Mucosa of gallbladder (tissue), 1 donor: ENCODE measurements at regions not wholly inside any gene's neighbourhood (a gene's known extent, or its start where the extent isn't known, plus 50 kb on each side); places are given as distances from the start of the nearest gene placed in this dataset.
"Not testable (repeated sequence)": the region's sequence is repeated elsewhere in the genome, so short reads cannot be mapped to it uniquely, and the experiment has no call there.

Experiments used
- DNase-seq: peaks from one replicate; pipeline ENCODE4 v3.0.0-alpha.2; 2020; ENCODE audit warnings: low spot score
- donor health status: DM: no; HTN: no; CAD: no.

GRCh38 chr7:82624965-82625364 is 181.4 kb upstream of the CACNA2D1 start:
- DNase-seq: no peak

GRCh38 chr7:82624337-82624736 is 180.8 kb upstream of the CACNA2D1 start:
- DNase-seq: no peak

DNA sequence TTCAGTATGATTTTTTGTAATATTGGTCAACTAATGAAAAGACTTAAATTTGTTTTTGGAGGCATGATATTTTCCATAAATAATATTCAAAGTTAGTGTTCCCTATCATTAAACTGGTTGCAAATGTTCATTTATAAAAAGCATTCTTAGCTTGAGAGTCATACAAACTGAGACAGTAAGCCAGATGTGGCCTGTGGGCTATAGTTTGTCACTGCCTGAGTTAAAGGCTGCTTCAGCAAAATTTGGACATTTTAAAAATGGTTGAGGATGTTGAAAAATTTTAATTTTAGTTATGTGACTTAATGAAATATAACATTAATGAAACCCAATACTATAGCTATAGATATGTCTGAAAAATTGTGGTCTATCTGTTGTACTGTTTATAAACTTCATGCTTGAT is 180.2 kb upstream of the CACNA2D1 start:
- DNase-seq: no peak

DNA sequence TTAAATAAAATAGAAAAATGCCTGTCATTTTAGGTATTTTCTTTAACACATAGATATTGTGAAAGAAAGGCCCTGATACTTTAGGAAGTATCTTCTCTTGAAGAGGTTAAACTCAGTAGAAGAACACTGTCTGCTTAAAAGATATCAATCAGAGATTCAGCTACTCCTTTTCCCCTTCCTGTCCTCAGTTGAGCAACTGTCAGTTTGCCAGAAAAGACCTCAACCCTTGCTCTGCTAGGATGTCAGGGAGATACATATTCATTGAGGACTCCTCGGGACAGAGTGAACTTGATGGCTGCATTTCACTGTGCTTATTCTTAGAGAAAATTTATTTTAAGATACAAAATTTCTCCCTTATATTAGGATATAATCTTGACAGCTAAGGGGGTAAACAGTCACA is 173.6 kb upstream of the CACNA2D1 start:
- DNase-seq: no peak

DNA sequence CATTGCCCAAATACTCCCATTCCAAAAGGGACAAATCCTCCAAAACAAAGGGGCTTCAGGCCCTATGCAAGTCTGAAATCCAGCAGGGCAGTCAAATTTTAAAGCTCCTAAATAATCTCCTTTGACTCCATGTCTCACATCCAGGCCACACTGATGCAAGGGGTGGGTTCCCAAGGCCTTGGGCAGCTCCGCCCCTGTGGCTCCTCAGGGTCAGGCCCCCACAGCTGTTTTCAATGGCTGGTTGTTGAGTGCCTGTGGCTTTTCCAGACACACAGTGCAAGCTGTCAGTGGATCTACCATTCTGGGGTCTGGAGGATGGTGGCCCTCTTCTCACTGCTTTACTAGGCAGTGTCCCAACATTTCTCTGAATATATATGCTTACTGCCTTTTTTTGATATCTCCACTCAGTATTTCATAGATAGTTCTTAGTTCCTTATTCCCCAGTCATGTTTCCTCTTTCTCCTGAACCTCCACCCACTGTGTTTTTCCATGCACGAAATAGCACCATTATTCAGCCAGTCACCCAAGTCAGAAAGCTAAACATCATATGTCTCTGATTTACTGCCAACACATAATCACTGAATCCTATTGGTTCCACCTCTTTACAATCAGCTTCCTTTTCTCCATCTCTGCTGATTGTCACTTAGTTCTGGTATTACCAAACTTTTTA is 172.6 kb upstream of the CACNA2D1 start:
- DNase-seq: no peak

DNA sequence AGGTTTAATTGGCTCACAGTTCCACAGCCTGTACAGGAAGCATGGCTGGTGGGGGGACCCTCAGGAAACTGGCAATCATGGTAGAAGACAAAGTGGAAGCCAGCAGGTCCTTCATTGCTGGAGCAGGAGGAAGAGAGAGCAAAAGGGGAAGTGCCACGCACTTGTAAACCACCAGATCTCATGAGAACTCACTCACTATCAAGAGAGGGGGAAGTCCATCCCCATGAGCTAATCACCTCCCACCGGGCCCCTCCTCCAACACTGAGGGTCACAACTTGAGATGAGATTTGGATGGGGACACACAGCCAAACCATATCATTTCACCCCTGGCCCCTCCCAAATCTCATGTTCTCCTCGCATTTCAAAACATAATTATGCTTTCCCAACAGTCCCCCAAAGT is 171.9 kb upstream of the CACNA2D1 start:
- no peak for DNase-seq

GRCh38 chr7:82609746-82610145 is 166.2 kb upstream of the CACNA2D1 start:
- no peak for DNase-seq

DNA sequence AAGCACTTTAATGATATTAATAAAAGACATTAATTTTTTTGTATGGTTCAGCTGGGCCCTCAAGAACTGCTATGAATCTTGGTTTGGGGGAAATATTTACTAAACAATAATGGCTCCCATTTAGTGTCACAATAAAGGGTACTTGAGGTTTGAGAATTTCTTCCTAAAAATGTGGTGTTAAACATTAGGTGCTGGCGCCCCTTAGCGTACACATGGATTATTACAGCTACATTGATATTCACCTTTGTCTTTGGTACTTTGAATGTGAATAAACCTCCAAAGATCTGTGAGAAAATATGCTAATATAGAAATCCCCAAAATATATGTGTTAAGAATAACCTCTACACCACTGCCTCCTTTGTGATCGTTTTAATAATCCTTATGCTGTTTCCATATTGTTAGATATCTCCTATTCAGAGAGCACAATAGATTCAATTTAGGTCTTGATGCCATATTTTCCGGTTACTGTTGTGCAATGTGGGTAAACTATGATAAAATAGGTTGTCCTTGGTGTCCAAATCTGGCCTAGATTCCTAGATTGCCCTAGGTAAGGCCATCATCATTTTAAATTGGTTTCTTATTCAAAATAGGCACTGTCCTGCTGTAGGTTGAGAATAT is 161.8 kb upstream of the CACNA2D1 start:
- DNase-seq: peak; percentile 22

DNA sequence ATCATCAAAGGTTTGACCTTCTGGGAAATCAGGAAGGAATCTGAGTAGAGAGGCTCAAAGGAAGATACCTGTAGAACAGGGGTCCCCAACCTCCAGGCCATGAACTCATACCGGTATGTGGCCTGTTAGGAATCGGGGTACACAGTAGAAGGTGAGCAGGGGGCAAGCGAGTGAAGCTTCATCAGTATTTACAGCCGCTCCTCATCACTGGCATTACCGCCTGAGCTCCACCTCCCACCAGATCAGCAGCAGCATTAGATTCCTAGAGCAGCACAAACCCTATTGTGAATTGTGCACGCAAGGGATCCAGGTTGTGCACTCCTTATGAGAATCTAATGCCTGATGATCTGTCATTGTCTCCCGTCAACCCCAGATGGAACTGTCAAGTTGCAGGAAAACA is 158.5 kb upstream of the CACNA2D1 start:
- DNase-seq: no peak

GRCh38 chr7:82600531-82600930 is 157.0 kb upstream of the CACNA2D1 start:
- DNase-seq: no peak

DNA sequence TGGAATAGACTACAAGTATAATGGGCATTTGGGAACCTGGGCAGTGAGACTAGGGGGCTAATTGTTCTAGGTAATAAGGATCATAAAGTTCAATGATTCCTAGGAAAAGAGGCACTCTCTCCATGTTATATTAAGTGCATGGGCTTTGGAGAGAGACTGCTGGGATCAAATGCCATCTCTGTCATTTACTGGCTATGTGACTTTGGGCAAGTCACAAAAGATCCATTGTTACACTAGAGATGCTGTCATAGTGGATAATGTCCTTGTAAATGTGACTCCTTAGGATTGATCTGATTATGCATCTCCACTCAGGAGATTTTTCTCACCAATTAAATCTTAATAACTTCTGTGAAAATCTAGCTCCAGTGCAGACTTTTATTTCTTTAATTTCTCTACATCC is 156.3 kb upstream of the CACNA2D1 start:
- DNase-seq: no peak

DNA sequence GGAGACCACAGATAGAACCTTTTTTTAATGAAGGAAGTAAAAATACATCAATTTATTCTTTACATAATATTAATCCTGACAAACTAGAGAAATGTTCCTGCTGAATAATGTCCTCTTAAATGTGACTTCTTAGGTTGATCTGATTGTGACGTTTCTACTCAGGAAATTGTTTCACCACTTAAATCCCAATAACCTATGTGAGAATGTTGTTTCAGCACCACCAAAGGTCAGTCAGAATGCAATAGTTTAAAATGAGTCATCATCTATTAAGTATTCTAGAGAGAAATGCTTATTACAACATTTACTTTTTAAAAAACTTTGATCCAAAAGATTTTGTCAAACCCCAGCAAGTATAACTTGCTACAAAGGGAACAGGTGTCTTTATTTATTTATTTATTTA is 155.4 kb upstream of the CACNA2D1 start:
- no peak for DNase-seq

DNA sequence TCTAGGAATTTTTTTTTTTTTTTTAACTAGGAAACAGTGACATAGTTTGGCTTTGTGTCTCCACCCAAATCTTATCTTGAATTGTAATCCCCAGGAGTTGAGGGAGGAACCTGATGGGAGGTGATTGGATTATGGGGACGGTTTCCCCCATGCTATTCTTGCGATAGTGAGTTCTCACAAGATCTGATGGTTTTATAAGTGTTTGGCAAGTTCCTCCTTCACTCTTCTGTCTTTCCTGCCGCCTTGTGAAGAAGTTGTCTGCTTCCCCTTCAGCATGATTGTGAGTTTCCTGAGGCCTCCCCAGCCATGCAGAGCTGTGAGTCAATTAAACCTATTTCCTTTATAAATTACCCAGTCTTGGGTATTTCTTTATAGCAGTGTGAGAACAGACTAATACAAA is 152.2 kb upstream of the CACNA2D1 start:
- not testable (repeated sequence) for DNase-seq

GRCh38 chr7:82595176-82595575 is 151.6 kb upstream of the CACNA2D1 start:
- DNase-seq: no peak

DNA sequence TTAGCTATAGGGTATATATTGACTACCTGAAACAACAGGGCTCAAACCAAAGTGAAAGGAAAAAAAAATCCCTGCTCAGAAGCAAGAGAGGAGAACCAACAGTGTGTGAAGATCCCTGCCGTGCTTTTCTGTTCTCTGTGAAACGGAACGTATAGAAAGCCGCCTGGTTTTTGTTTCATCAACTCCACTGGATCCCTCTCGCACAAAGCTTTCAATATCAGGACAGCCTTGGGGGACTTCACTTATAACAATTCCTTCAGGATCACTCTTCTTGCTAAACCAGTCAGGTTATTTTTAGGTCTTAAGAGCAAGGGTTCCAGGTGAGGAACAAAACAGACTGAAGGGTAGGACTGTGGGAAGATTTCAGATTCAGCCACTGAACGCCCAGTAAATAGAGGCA is 151.1 kb upstream of the CACNA2D1 start:
- no peak for DNase-seq

GRCh38 chr7:82593780-82594179 is 150.2 kb upstream of the CACNA2D1 start:
- DNase-seq: no peak

DNA sequence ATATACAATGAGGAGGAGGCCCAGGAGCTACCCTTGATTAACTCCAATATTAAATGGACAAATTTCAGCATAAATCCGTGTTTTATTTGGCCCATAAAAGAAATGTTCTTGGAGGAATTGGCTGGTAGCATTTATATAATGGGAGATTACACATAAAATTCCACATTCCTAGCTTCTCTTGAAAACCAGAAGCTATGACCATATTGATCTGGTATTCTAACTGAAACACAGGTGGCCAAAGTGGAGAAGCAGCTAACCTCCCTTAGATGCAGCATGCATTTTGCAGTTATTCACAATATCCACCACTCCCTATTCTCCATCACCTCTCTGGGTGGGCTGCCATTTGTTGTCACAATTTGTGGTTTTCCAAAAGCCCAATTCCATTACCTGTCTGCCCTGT is 148.8 kb upstream of the CACNA2D1 start:
- DNase-seq: no peak

DNA sequence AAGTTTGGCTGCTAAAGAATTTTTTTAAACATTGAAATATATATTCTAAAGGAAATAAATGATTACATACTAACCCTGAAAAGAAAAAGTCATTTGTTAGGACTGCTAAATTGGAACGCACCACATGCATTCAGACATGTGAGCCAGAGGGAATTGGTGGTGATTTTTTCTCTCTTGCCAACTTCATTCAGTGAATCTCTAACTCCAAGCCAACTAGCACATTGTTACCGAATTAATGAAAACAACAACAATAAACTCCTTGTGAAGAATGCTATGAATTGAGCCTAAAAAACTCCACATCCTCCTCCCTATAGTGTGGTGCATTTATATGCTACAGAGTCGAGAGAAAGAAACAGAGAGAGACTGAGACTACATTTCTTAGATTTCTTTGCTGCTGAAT is 135.5 kb upstream of the CACNA2D1 start:
- no peak for DNase-seq

GRCh38 chr7:82578430-82578829 is 134.9 kb upstream of the CACNA2D1 start:
- no peak for DNase-seq

DNA sequence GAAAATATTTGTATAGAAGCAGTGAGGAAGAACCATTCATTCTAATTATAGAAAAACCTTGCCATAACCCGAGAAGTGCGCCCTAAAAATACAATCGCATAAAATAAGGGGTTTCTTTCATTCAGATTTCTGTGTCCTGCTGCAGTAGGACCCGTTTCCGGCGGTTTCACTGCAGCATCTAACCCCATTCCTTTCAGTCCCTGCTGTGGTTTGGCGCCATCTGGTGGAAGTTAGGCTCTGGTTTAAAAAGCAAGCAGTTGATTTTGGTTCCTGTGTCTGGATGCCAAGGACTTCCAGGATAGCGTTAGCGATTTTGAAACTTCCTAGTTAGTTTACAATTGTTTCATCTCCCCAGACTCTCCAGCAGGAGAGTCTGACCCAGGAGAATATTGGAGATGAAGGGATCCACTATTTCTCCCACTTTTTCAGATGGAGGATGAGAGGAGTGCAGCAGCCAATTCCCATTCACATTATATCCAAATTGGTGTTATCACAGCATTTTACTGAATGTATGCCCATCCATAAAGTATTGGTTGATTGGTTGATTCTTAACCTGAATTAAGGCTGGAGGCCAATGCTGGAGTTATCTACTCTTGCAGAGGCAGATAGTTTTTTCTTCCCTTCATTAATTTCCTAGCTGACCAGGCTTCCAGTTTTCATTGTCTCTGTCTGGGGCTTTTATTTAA is 128.8 kb upstream of the CACNA2D1 start:
- peak; percentile 84 for DNase-seq

GRCh38 chr7:82571047-82571446 is 127.5 kb upstream of the CACNA2D1 start:
- not testable (repeated sequence) for DNase-seq

GRCh38 chr7:82567841-82568240 is 124.3 kb upstream of the CACNA2D1 start:
- DNase-seq: no peak

GRCh38 chr7:82567356-82567755 is 123.8 kb upstream of the CACNA2D1 start:
- no peak for DNase-seq
